HG02759 (cell line): ENCODE measurements at regions not wholly inside any gene's neighbourhood (a gene's known extent, or its start where the extent isn't known, plus 50 kb on each side); places are given as distances from the start of the nearest gene placed in this dataset.
A peak's percentile ranks its signal among the peaks of the same experiment; 100 is the strongest.

Experiments
- ATAC-seq: cut with Tn5 transposase; IDR thresholded peaks from one replicate; pipeline ENCODE4 v1.9.1; 2021; ENCODE audit warnings: mild to moderate bottlenecking, moderate library complexity; ENCODE audit not compliant: unreplicated experiment

DNA sequence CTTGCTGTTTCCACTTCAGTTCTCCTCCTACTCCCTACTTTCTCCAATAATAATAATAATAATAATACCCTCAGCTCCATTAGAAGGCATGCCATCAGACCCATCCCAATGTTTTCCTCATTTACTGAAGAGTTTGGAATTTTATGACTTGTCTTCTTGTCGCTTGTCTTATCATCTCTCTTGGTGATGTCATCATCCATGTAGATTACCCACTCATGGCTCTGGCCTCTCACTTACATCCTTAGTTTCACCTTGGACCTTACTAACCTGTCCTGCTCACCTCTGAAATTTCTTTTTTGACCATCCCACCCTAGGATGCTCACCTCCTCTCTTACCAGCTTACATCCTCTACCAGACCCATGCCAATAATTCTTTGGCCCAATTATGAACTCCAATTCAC is 329.3 kb downstream of the ACTL7B start:
- ATAC-seq, result no peak

DNA sequence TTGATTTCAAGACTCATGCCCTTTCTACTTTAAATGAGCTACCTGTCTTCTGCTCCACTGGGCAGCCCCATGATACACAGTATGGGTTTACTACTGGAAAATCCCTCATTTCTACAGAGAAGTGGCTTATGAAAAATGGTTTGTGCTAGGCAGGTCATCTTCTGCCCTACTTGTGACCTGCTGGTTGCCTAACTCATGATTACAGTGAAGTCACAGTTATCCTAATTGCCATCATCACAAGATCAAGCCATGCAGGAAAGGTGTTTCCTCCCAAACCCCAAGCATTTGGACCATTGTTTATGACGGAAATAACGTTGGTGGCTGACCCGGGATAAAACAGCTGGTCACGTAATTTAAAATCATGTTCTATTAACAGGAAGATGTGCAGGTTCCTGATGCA is 330.6 kb downstream of the ACTL7B start:
- no peak for ATAC-seq

GRCh38 chr9:108521063-108521590 is 334.7 kb downstream of the ACTL7B start:
- no peak for ATAC-seq

- ATAC-seq, result no peak
These were observed 336.3 kb downstream of the ACTL7B start for GRCh38 chr9:108519437-108519836.

DNA sequence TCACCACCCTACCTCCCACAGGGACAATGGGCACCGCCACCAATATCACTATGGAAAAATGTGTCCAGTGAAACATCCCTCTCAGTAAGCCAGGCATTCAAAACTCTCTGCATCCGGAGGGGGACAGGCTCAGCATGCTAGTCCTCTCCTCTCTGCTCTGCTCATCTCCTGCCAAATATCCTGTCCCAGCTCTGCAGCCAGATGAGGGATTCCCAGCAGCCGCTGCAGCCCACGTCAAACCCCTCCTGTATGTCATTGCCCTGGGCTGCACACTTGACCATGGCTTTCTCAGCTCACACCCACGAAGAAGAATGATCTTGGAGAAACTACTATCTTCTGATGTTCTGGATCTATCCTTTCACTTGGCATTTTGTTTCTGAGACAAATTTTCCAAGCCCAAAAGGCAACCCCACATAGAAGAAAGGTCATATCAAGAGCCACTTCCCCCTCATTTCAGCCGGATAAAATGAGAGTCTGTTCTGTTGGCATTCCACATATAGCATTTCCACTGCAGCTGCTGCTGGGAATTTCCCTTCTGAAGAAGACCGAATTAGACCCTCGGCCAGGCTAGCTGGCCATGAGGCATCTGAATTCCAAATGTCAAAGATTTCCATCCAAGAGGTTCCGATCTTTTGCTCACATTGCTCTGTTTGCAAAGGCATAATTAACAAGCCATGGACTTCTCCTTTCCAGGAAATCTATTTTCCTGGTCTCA is 338.0 kb downstream of the ACTL7B start:
- ATAC-seq, result no peak

DNA sequence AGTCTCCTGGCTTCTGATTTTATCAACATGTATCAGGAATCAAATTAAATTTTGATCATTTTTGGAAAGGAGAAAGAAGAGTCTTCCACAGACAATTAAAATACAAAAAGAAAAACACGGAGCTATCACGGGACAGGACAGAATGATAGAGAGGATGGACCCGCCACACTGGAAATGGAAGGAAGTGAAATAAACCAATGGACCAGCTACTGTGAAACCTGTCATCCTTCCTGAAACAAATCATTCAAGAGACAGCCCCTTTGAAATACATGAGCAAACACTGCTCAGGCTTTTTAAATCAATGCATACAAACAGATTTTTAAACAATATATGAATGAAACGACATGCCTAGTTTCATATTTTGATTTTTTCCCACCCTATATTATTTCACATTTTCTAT is 339.4 kb downstream of the ACTL7B start:
- no peak for ATAC-seq

DNA sequence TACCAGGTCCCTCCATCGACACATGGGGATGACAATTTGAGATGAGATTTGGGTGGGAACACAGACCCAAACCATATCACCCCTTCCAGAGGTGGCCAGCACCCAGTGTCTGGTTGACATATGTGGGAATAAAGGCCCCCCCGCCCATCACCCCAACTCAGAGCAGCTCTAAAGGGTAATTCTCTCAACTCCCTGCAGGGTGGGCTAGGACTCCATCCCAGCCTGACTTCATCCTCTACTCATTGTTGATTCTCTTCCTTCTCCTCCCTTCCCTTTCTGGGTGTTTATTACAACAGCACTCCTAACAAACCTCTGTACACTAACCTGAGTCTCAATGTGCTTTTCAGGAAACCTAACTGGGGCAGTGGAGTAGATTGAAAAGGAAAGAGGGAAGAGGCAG is 339.9 kb downstream of the ACTL7B start:
- ATAC-seq, result no peak

- ATAC-seq, result no peak
These were observed 343.2 kb downstream of the ACTL7B start for GRCh38 chr9:108512426-108513173.

DNA sequence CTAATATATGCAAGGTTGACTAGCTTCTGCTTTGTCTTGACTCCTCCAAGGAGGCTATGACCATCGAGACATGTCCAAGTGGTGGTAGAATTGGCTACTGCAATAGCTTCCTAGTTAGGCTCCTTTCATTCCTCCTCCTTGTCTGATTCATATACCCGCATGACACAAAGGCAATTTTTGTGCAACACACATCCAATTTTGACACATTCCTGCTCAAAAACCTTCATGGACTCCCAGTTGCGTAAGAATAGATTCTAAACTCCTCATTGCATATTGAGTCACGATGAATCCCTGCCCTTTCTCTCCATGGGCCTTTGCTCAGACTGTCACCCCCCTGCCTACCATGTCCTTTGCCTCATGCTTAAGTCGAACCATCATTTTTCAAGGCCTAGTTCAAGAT is 344.5 kb downstream of the ACTL7B start:
- ATAC-seq, result no peak

- ATAC-seq, result no peak
These were observed 358.9 kb downstream of the ACTL7B start for GRCh38 chr9:108496846-108497245.

GRCh38 chr9:108489567-108489966 is 366.2 kb downstream of the ACTL7B start:
- ATAC-seq, result no peak

GRCh38 chr9:108486831-108487230 is 369.0 kb downstream of the ACTL7B start:
- ATAC-seq, result no peak

GRCh38 chr9:108484468-108484867 is 371.3 kb downstream of the ACTL7B start:
- ATAC-seq, result no peak

DNA sequence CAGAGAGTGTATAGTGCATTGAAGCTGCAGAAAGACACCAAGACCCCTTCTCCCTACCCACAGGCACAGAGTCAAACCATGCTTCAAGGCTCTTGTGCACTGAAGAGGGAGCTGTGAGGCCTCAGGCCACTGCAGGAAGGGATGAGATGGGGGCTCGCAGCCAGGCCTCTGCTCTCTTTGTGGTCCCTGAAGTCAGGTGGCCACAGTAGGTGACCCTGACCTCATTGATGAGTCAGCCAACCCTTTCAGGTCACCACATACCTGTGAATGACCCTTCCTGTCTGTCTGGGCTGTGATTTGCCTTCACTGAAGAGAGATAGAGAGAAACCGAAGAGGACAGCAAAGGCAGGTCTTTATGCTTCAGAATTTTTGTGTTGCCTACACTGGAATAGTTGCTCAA is 372.1 kb downstream of the ACTL7B start:
- ATAC-seq, result no peak

DNA sequence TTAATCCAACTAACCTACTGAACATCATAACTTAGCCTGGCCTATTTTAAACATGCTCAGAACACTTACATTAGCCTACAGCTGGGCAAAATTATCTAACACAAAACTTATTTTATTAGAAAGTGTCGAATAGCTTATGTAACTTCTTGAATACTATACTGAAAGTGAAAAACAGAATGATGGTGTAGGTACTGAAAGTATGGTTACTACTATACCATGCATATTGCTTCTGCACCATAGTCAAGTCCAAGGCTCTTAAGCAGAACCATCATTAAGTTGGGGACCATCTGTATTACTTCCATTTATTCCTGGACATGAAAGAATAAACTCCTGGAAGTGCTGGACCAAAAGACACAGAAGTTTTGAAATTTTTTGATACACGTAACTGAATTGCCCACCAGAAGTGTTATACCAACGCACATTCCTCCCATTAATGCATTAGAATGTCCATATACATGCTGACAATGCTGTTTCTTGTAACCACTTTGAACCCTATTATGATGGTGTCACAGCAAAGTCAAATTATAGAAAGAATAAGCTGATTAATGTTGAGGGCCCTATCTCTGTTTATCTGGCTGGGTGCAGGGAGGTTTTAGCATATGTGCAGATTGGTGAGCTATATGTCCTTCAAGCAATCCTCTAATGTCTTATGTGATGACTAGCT is 375.7 kb downstream of the ACTL7B start:
- no peak for ATAC-seq

GRCh38 chr9:108478431-108479332 is 377.1 kb downstream of the ACTL7B start:
- peak; percentile 85 for ATAC-seq

DNA sequence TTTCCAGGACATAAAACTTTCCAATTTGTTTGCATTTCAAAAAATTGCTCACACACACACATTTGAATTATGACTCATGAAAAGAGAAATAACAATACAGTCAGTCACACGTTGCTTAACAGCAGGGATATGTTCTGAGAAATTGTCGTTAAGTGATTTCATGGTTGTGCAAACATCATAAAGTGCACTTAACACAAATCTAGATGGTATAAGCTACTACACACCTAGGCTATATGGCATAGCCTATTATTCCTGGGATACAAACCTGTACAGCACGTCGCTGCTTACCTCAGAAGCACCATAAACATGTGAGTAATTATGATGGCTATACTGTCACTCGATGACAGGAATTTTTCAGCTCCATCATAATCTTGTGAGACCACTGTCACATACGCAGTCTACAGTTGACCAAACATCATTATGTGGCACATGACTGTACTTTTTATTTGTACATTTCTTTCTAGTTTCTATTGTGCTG is 378.2 kb downstream of the ACTL7B start:
- ATAC-seq, result no peak

DNA sequence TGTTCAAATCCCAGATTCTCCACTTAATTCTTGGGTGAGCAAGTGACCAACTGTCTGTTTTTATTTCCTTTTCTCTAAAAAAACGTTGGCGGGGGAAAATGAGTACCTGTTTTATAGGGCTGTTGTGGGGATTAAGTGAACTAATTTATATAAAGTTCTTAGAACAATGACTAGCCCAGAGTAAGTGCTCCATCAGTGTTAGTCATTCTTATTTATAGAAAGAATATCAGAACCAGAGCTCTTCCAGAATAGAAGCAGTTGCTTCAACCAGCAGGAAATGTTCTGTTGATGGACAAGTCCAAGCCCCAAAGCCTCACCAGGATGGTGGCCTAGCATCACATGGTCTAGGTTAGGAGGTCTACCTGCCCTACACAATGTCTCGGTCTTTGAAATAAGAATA is 379.2 kb downstream of the ACTL7B start:
- ATAC-seq, result no peak

- ATAC-seq, result no peak
These were observed 380.0 kb downstream of the ACTL7B start for GRCh38 chr9:108475813-108476212.

DNA sequence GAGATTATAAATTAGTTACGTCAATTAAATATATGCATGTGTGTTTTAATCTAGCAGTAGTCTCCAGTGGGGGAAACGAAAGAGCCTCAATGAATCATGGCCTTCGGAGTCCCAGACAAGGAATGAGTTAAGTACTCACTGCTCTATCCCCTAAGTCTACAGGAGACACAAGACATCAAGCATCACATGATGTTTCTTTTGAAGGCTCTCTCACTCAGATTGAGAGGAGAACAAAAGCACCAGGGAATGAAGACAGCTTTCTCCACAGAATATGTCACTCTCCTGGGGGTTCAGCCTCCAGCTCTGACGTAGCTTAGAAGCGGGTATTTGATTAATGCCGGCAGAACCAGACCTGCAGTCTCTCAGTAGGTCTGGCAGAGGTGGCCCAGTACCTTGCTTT is 381.4 kb downstream of the ACTL7B start:
- ATAC-seq, result no peak
